ENCODE measurements at regions not wholly inside any gene's neighbourhood (a gene's known extent, or its start where the extent isn't known, plus 50 kb on each side); places are given as distances from the start of the nearest gene placed in this dataset.
"Not testable (repeated sequence)": the region's sequence is repeated elsewhere in the genome, so short reads cannot be mapped to it uniquely, and the experiment has no call there.

GRCh38 chr6:170149681-170150589, 140.9 kb downstream of the DLL1 start:
- no peak for DNase-seq (ENCODE audit: low read depth)

GRCh38 chr6:170148709-170149470, 142.0 kb downstream of the DLL1 start:
- no peak for DNase-seq (ENCODE audit: low read depth)

- no peak for DNase-seq (ENCODE audit: low read depth)
Measured at GRCh38 chr6:170147832-170148708, 142.8 kb downstream of the DLL1 start.

- DNase-seq (ENCODE audit: low read depth): no peak
Measured at GRCh38 chr6:170147056-170147787, 143.7 kb downstream of the DLL1 start.

- no peak for DNase-seq (ENCODE audit: low read depth)
Measured at GRCh38 chr6:170146640-170147039, 144.2 kb downstream of the DLL1 start.

- DNase-seq (ENCODE audit: low read depth): not testable (repeated sequence)
Measured at GRCh38 chr6:170146131-170146530, 144.7 kb downstream of the DLL1 start.

GRCh38 chr6:170145716-170146115, 145.2 kb downstream of the DLL1 start:
- DNase-seq (ENCODE audit: low read depth): not testable (repeated sequence)

GRCh38 chr6:170145272-170145592, 145.6 kb downstream of the DLL1 start:
- no peak for DNase-seq (ENCODE audit: low read depth)

GRCh38 chr6:170144571-170145271, 146.2 kb downstream of the DLL1 start:
- no peak for DNase-seq (ENCODE audit: low read depth)

- DNase-seq (ENCODE audit: low read depth): no peak
Measured at GRCh38 chr6:170143401-170144150, 147.3 kb downstream of the DLL1 start.

- no peak for DNase-seq (ENCODE audit: low read depth)
Measured at GRCh38 chr6:170142559-170142958, 148.3 kb downstream of the DLL1 start.

GRCh38 chr6:170141061-170141460, 149.8 kb downstream of the DLL1 start:
- DNase-seq (ENCODE audit: low read depth): not testable (repeated sequence)

GRCh38 chr6:170140129-170140528, 150.7 kb downstream of the DLL1 start:
- DNase-seq (ENCODE audit: low read depth): no peak

GRCh38 chr6:170139531-170139930, 151.3 kb downstream of the DLL1 start:
- DNase-seq (ENCODE audit: low read depth): no peak

- DNase-seq (ENCODE audit: low read depth): not testable (repeated sequence)
Measured at GRCh38 chr6:170139046-170139445, 151.8 kb downstream of the DLL1 start.

GRCh38 chr6:170137911-170138910, 152.7 kb downstream of the DLL1 start:
- DNase-seq (ENCODE audit: low read depth): no peak

- no peak for DNase-seq (ENCODE audit: low read depth)
Measured at GRCh38 chr6:170137176-170137891, 153.5 kb downstream of the DLL1 start.
